Ramos (cell line): ENCODE measurements at regions not wholly inside any gene's neighbourhood (a gene's known extent, or its start where the extent isn't known, plus 50 kb on each side); places are given as distances from the start of the nearest gene placed in this dataset.
"Not testable (repeated sequence)": the region's sequence is repeated elsewhere in the genome, so short reads cannot be mapped to it uniquely, and the experiment has no call there.

Experiments used
- in situ Hi-C: fragments of 300-500 bp; cut with MboI; formaldehyde crosslinking; loops from one replicate; pipeline ENCODE4 v1.14.3; 2022; ENCODE audit warnings: low sequenced_read_pairs; ENCODE audit not compliant: unreplicated experiment

GRCh38 chr12:123064366-123064765 is 83.9 kb downstream of the ARL6IP4 start:
- in situ Hi-C loops = loop anchor here (5.0 kb wide), 1 partner anchor 68 kb away; no protein-coding TSS in a partner anchor

GRCh38 chr12:123063535-123063934 is 83.1 kb downstream of the ARL6IP4 start:
- in situ Hi-C loops = loop anchor here (5.0 kb wide), 1 partner anchor 69 kb away; no protein-coding TSS in a partner anchor

- in situ Hi-C loops = loop anchor here (5.0 kb wide), 1 partner anchor 69 kb away; no protein-coding TSS in a partner anchor
Observed at GRCh38 chr12:123062681-123063486, 82.4 kb downstream of the ARL6IP4 start.

- in situ Hi-C loops = loop anchor here (5.0 kb wide), 1 partner anchor 71 kb away; no protein-coding TSS in a partner anchor
Observed at GRCh38 chr12:123061441-123062205, 81.1 kb downstream of the ARL6IP4 start.

GRCh38 chr12:123059500-123059899 is 79.0 kb downstream of the ARL6IP4 start:
- in situ Hi-C loops = no loop called here

GRCh38 chr12:123058980-123059379 is 78.5 kb downstream of the ARL6IP4 start:
- in situ Hi-C loops = no loop called here

- in situ Hi-C loops = no loop called here
Observed at GRCh38 chr12:123058481-123058880, 78.0 kb downstream of the ARL6IP4 start.

GRCh38 chr12:123057513-123058265 is 77.2 kb downstream of the ARL6IP4 start:
- in situ Hi-C loops = no loop called here

- in situ Hi-C loops = no loop called here
Observed at GRCh38 chr12:123056709-123057108, 76.2 kb downstream of the ARL6IP4 start.

GRCh38 chr12:123056053-123056452 is 75.6 kb downstream of the ARL6IP4 start:
- in situ Hi-C loops = no loop called here

- in situ Hi-C loops = no loop called here
Observed at GRCh38 chr12:123055281-123055766, 74.8 kb downstream of the ARL6IP4 start.

- in situ Hi-C loops = no loop called here
Observed at GRCh38 chr12:123054371-123054770, 73.9 kb downstream of the ARL6IP4 start.

GRCh38 chr12:123051556-123051955 is 71.1 kb downstream of the ARL6IP4 start:
- in situ Hi-C loops = no loop called here

- in situ Hi-C loops = no loop called here
Observed at GRCh38 chr12:123050913-123051312, 70.4 kb downstream of the ARL6IP4 start.

GRCh38 chr12:123050331-123050831 is 69.9 kb downstream of the ARL6IP4 start:
- in situ Hi-C loops = no loop called here

GRCh38 chr12:123049398-123050240 is 69.1 kb downstream of the ARL6IP4 start:
- in situ Hi-C loops = no loop called here

- in situ Hi-C loops = not testable (repeated sequence)
Observed at GRCh38 chr12:123047892-123048291, 67.4 kb downstream of the ARL6IP4 start.

GRCh38 chr12:123047289-123047688 is 66.8 kb downstream of the ARL6IP4 start:
- in situ Hi-C loops = no loop called here

GRCh38 chr12:123046431-123046830 is 66.0 kb downstream of the ARL6IP4 start:
- in situ Hi-C loops = no loop called here
